ENCODE measurements at regions not wholly inside any gene's neighbourhood (a gene's known extent, or its start where the extent isn't known, plus 50 kb on each side); places are given as distances from the start of the nearest gene placed in this dataset.

DNA sequence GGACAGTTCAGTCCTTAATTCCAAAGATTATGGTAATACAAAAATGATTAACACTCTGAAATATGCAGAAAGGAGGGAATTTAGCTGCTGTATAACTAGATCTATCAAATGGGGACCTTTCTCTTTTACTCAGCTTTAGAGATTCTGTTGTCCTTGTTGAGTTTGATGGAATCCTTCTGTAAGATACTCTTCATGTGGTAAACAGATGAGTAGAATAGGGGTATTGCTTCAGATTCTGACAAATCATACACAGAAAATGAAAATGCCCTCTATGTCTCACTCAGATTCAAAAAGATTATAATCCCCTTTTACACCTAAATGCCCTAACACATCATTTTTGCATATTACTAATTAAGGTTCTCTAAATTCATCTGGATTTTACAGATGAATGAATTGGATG lies 50.7 kb downstream of the ARHGAP35 start:
- no peak for DNase-seq

DNA sequence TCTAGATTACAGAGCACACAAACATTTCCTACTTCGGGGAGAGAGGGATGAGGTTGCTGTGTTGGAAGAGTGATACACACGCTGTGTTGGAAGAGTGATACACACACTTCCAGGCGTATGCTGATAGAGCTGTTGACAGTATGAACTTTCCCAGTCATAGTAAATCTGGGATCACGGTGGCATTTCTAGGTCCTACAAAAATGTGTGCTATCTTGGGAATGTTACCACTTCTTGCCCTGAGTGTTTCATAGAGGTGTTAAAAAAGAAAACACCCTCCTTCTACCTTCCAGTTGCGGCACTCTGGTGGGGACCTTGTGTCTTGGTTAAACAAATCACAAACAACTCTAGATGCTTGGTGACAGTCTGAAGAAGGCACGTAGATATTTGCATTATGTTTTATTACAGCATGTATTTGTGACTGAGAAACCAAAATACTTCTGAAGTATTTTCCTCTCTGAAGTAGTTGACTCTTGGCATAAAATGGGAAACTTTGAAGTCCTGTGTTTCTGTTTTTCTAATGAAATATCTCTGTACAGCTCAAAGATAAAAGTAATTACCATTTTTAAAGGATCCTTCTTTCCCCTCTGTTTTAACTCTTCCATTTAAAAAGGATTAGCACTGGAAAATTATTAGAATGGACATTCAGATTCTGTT lies 52.5 kb downstream of the ARHGAP35 start:
- no peak for DNase-seq

DNA sequence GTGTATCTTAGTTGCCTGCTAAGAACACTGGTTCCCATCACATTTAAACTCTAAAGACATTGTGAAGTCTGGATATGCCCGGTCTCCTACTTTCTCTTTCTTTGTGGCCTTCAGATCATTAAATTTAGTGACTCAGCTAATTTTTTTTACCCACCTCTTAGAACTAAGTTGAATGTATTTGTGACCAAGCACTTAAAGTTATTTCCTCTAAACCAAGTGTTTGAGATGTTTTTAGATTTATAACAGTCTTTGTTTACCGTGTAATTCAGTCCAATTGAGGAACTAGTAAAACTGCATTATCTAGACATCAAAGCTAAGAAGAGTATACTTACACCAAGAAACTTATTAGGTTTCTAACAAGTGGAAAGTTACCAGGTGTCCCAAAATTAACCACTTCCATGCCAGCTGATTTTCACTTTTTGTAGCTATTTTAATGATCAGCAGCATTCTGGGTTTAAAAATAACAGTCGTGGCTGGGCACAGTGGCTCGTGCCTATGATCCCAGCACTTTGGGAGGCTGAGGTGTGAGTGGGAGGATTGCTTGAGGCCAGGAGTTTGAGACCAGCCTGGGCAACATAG lies 53.1 kb downstream of the ARHGAP35 start:
- peak; percentile 80 for DNase-seq

DNA sequence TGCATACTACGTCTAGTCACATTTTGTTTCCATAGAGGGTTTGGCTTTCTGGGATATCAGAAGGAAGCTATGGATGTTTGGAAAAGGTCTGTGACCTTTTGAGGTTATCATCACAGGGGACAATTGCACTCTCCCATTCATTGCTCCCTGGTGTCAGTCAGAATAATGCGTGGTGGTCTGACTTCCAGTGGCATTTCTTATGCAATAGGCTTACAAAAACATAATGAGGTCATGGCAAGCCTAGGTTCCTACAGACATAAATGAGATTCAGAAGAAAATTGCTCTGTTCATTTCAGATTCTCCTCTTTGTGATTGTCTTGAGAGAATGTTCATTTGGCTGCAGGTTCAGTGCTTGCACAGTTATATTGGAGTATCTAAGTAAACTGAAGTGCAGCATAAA lies 54.6 kb downstream of the ARHGAP35 start:
- DNase-seq: peak; percentile 47

DNA sequence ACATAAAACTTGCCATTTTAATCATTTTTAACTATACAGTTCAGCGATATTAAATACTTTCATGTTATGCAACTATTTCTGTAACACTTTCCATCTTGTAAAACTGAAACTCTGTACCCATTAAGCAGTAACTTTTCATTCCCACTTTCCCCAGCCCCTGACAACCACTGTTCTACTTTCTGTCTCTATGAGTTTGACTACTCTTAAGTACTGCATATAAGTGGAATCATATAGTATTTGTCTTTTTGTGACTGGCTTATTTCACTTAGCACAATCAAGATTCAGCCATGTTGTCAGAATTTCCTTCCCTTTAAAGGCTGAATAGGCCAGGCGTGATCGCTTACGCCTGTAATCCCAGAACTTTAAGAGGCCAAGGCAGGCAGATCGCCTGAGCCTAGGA lies 56.2 kb downstream of the ARHGAP35 start:
- no peak for DNase-seq

DNA sequence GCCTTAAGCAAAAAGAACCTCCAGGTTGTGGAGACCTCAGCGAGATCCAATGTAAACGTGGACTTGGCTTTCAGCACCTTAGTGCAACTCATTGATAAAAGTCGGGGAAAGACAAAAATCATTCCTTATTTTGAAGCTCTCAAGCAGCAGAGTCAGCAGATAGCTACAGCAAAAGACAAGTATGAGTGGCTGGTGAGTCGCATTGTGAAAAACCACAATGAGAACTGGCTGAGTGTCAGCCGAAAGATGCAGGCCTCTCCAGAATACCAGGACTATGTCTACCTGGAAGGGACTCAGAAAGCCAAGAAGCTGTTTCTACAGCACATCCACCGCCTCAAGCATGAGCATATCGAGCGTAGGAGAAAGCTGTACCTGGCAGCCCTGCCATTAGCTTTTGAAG lies 58.5 kb downstream of the ARHGAP35 start:
- no peak for DNase-seq

DNA sequence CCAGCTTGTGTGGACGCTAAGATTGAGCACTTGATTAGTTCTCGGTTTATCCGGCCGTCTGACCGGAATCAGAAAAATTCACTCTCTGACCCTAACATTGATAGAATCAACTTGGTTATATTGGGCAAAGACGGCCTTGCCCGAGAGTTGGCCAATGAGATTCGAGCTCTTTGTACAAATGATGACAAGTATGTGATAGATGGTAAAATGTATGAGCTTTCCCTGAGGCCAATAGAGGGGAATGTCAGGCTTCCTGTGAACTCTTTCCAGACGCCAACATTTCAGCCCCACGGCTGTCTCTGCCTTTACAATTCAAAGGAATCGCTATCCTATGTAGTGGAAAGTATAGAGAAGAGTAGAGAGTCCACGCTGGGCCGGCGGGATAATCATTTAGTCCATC lies 59.6 kb downstream of the ARHGAP35 start:
- DNase-seq: no peak

DNA sequence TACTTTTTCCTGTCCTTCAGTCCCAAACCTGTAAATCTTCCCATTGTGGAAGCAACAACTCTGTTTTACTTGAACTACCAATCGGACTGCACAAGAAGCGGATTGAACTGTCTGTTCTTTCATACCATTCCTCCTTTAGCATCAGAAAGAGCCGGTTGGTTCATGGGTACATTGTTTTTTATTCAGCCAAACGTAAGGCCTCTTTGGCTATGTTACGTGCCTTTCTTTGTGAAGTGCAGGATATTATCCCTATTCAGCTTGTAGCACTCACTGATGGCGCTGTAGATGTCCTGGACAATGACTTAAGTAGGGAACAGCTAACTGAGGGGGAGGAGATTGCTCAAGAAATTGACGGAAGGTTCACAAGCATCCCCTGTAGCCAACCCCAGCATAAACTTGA lies 60.3 kb downstream of the ARHGAP35 start:
- no peak for DNase-seq

DNA sequence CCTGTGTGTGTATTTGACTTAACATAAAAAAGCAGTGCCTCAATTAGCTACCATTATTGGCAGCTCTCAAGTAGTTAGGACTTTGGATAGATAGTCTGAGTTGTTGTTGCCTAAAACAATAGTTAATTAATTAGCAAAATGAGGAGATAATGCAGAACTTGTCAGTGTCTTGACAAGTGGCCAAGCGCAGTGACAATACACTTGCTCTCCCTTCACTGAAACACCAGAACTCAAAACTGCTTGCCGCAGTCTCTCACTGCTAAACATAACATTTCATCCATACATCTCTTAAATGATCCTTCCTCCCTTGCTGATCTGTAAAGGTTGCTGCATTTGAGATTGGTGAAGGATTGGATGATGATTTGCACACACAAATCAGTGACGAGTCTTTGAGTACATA lies 61.7 kb downstream of the ARHGAP35 start:
- no peak for DNase-seq

DNA sequence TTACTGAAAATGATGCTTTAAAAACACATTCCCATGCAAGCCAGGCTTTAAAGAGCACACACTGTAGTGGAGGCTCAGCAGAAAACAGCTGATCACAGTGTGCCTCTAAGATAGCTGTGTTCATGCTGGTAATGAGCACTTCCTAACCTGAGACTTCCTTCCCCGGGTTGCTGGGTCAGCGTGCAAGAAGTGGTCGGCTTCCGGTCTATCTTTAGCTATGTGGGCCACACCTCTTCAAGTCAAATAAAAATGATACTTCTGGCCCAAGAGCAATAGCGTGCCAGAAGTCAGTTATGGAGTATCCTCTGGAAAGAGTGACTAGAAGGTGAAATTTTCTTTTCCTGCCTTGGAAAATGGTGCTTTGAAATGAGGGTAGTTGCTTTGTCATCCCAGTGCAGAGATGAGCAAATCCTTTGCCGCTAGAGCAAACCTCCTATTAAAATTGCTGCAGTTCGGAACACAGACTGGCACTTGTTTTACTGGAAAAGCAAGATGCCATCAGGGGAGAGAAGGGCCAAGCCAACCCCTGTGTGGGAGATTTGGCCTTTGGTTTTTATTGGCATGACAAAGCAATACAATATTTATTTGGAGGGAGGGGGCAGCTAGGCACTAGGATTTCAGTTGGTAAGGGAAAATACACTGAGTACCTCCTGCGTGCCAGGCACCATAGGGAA lies 64.2 kb downstream of the ARHGAP35 start:
- peak; percentile 38 for DNase-seq

DNA sequence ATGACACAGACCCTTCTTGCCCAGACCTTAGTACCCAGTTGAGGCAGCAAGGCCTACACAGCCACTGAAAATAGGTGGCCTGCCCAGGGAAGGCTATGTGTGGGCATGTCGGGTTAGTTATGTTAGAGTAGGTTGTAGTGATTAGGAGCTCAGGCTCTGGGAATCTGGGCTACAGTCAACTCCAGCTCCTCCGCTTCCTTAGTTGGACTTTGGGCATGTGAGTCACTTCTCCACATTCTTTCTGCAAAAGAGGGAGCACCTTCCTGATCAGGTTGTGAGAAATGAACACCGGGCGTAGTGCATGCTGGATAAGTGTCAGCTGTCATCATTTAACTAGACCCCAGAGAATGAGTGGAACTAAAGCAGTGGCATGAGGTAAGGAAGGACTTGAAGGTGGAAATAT lies 64.8 kb downstream of the ARHGAP35 start:
- DNase-seq: no peak

DNA sequence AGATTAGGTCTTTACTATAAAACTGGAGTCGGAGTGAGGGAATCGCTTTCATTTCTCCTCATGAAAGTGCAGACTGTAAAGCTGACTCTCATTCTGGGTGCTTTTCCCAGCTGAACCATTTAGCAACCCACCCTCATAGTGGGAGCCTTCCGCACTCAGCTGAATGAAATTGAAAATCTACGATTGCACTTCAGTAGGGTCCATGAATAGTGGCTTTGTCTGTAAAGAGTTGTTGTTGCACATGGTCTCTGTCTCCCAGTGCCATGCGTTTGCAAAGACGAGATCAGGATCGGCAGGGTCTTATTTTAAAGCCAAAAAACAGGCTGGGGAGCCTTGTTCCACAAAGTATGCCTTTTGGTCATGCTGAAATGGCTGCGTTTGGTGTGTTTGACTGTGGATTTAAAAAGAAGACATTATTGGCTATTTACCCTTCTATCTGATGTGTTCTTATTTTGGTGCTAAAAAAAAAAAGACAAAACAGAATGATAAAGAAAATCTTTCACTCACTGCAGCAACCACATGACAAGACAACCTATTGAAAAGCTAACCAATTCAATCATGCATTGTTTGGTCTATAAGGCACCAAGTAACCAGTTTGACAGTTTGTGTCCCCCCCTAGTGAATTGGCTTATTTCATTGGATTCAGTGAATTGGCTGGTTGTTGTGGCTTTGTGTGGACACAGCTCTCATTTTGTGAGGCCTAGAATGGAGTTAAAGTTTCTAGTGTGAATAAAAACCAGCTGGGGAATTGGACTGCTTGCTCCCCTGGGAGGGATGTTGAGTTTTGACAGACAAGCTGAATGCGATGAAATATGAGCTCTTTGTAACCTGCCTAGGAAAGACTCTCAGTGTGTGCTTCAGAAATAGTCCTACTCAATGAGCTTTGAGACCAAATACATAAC lies 65.6 kb downstream of the ARHGAP35 start:
- no peak for DNase-seq

DNA sequence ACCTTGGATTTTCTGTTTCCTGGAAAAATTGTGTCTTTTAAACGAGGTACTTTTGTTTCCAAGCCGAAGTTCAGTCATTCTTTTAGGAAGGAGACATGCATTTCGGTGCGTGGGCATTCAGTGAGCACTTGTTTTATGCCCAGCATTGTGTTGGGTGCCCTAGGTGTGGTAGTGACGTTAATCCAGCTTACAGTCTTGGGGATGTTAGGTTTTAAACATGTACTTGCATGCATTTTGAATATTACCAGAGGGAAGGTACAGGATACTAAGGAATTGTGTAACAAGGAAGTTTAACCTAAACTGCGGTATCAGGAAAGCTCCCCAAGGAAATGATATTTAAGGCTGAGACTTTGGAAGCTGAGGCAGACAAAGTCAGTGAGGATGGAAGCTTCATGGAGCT lies 66.3 kb downstream of the ARHGAP35 start:
- no peak for DNase-seq

DNA sequence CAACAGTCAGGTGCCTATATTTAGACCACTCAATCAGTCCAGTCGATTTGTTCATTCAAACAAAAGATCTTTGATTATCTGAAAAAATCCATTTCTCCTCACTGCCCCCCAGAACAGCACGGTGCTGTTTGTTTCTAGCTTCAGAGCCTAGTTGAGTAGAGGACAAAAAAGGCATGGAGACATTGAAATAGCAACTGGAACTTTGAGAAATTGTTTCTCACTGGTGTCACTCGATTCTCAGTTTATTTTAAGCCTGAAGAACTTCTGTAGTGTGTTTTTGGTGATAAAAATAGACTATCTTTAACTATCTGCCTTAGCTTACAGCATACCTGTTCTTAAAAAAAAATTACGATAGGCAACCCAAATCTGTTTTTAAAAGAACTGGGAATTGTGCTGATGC lies 67.1 kb downstream of the ARHGAP35 start:
- DNase-seq: no peak

DNA sequence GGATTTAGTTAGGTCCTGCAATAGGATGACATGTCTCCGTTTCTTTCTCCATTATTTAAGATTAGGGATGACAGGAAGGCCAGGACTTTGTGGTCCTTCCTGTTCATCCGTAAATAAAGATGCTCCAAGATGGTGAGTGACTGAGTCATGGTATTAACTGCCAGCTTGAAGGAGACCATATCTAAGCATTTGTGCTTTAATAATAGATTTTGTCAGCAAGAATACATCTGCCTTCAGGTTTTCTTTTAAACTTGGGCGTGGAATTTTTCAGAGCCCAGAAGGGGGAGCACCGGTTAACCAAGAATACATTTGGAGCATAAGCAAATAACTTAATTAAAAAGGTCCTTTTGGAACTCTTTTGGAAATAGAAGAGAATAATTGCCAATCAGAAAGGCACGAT lies 68.2 kb downstream of the ARHGAP35 start:
- peak; percentile 30 for DNase-seq

DNA sequence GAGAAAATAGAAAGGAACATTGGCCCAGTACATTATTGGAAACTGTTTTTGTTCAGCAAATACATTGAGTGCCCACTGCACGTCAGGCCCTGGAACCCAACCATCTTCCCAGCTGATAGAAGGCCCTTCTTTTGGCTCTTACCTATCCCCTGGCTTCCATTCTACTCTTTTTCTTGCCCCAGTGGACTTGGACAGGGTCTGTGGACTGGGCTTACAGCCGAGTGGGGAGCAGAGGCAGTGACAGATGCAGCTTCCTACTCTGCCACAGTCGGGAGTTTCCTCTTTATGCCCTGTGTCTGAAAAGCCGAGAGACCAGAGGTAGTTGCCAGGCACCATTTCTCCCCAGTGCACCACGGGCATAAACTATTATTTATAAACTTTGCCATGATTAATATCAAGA lies 70.4 kb downstream of the ARHGAP35 start:
- peak; percentile 33 for DNase-seq

DNA sequence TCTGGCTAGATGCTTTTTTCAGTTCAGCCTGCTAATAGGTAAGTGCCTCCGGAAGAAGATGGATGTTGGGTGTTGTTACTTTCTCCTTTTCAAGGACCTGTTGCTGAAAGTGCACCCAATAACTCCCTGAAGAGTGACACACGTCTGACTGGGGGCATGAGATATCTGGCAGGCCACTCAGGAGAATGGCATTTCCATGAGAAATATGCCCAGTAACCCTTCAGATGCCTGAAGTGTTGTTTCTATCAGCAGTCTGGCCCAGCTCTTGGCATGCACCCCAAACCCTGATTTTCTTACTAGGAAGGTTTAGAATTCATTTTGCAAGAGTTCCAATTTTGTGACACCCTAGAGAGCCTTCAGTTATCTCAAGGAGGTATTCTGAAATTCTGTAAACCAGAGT lies 71.5 kb downstream of the ARHGAP35 start:
- DNase-seq: no peak

DNA sequence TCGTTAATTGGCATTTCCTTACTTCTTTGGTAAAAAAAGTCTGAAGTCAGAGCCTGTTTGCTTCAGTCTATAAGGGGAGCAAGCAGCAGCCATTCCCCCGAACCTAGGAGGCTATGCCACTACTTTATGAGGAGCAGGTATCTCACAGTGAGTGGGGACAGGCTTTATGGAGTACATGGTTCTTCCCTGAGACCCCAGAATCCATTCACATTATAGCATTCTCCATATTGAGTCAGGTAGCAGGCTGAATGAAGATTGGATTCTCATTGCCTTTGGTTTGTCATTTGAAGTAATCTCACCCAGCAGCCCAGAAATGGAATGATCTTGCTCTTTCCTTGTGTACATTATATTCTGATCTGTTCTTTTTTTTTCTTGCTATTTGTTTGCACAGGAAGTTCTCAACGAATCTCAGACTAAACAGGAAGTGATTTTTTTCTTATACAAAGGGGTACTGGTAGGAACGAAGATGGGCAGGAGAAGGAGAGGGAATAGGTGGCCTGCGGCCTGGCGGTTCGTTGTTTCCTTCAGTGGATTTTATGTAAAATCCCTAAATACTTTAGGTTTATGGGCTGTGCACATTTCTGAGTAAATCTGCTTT lies 74.4 kb downstream of the ARHGAP35 start:
- DNase-seq: no peak

DNA sequence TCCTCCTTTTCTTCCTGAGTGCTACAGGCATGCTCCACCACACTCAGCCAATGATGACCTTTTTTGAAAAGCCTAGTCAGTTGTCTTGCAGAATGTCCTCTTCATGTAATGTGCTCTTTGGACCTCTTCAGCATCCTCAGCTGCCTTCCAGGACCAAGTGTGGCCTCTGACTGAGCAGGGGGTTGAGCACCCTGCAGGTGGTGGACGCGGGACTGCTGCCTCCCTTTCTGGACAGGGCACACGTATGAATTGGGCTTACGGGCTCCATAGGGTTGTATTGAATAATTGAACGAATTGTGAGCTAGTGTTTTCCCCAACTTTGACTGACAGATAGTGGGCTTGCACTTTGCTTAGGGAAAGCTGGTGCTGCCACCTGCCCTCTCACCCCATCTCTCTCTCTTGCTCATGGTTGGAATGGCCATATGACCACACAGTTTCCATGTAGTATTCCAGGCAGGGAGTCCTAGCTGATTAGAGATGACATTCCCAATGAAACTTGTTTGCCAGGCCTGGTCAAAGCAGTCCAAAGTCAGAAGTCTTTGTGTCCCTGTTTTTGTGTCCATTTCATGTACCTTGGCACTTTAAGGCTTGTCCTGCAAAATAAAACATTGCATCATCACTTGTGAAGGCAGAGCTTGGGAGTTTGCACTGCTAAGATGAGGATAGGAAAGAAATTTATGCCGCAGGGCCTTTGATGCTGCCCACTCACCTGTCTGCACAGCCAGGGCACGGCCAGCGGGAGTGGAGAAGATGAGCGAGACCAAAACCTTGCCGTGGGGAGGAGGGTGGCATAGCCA lies 76.3 kb upstream of the NPAS1 start:
- no peak for DNase-seq

DNA sequence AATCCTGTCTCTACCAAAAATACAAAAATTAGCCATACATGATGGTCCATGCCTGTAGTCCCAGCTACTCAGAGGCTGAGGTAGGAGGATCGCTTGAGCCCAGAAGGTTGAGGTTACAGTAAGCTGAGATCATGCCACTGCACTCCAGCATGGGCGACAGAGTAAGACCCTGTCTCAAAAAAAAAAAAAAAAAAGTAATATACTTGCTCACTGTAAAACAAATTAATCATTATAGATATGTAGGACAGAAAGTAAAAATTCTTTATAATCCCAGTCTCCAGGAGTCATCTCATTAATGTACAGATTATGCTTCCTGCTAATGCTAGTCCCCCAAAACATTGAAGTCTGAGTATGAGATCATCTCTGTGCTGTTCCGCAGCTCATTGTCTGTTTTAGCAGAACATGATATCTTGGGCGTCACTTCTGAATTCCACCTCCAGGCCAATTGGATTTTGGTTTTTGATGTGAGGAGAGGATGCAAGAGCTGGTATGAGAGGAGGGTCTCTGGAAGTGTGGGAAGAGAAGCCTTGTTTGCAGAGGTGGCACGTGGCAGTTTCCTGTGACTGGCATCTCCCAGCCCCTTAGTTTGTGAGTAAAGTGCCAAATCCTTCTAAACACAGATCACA lies 75.4 kb upstream of the NPAS1 start:
- no peak for DNase-seq

DNA sequence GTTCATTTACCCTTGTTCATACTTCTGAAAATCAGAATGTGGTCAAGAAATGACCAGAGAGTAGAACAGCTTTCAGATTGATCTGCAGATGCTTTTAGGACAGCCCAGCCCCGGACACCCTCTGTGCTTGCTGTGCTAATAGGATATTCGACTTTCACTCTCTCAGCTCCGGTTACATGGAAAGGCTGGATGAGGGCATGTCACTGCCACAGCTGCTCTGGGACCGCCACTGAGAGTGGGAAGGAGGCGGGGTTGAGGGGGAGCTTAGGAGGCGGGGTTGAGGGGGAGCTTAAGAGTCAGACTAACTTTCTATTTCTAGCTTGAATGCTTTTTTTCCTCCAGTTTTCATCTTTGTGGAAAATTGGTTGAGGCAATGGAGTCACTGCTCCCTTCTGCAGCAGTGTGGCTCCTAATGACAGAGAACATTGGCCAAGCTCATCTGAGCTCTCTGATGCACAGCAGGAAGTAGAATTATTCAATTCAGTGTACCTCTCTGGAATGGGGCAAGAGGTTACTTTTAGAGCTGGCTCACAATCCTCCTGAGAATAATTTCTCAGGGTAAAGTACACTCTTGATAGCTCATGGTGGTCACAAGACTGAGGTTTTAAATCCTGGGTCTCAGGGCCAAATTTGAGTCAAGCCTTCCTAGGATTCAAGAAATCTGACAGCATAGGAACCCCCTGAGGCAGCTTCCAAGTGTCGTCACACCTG lies 74.6 kb upstream of the NPAS1 start:
- no peak for DNase-seq

All from hematopoietic multipotent progenitor cell treated with erythropoietin and hydrocortisone succinate and interleukin-3 and kit ligand, for 4 days (in vitro differentiated cells).